22Rv1 (cell line): ENCODE measurements at regions not wholly inside any gene's neighbourhood (a gene's known extent, or its start where the extent isn't known, plus 50 kb on each side); places are given as distances from the start of the nearest gene placed in this dataset.

Source experiments
- ZFX ChIP-seq: fragments of 450-650 bp; IDR thresholded peaks from 2 replicates; pipeline ENCODE4 v1.6.1; 2017; ENCODE audit warnings: antibody characterized with exemption, borderline replicate concordance
- TF ChIP-seq, protein P1 (sequence below): fragments of 450-650 bp; IDR thresholded peaks from 2 replicates; pipeline ENCODE4 v1.5.1; 2017; ENCODE audit warnings: mild to moderate bottlenecking

DNA sequence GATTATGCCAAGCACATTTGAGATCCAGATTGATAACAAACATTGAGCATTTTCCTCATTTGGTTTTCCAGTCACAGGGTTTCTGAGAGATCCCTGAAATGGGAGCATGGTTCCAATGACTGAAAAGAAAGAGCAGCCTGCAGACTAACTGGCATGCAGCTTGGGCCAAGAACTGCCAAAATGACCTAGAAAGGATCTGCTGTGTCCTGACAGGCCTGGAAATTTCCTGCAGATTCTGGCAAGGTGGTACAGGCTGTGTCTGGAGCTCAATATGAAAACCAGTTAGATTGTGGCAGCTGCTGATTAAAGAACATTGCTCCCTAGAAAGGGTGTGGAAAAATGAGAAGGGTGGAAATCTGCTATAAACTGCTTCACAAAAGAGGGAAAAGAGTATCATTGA lies 417.3 kb downstream of the IPO8 start:
- TF ChIP-seq, protein P1, sequence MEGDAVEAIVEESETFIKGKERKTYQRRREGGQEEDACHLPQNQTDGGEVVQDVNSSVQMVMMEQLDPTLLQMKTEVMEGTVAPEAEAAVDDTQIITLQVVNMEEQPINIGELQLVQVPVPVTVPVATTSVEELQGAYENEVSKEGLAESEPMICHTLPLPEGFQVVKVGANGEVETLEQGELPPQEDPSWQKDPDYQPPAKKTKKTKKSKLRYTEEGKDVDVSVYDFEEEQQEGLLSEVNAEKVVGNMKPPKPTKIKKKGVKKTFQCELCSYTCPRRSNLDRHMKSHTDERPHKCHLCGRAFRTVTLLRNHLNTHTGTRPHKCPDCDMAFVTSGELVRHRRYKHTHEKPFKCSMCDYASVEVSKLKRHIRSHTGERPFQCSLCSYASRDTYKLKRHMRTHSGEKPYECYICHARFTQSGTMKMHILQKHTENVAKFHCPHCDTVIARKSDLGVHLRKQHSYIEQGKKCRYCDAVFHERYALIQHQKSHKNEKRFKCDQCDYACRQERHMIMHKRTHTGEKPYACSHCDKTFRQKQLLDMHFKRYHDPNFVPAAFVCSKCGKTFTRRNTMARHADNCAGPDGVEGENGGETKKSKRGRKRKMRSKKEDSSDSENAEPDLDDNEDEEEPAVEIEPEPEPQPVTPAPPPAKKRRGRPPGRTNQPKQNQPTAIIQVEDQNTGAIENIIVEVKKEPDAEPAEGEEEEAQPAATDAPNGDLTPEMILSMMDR = no peak
- TF ChIP-seq ZFX = no peak
